Esophagus muscularis mucosa (tissue), 3 donors: ENCODE measurements at regions not wholly inside any gene's neighbourhood (a gene's known extent, or its start where the extent isn't known, plus 50 kb on each side); places are given as distances from the start of the nearest gene placed in this dataset.

ENCODE experiments used
- POLR2A ChIP-seq: fragments of 450-650 bp; IDR thresholded peaks from one replicate; pipeline ENCODE4 v1.6.1; 2017; ENCODE audit warnings: antibody characterized with exemption, moderate library complexity, mild to moderate bottlenecking, low read depth
- POLR2AphosphoS5 ChIP-seq, 2 donors: sonication (generic); formaldehyde crosslinking; IDR thresholded peaks; one replicate each; pipeline ENCODE4 v1.6.1; 2017; ENCODE audit warnings: antibody characterized with exemption in 2 of 2
- TF ChIP-seq, protein P1 (sequence below), 3 experiments: fragments of 200-600 bp in 2 of 3; fragments of 450-650 bp in 1 of 3; sonication (generic) in 2 of 3; IDR thresholded peaks; one replicate each; pipeline ENCODE4 v1.5.1; 2017 to 2019; ENCODE audit warnings: antibody characterized with exemption in 3 of 3, mild to moderate bottlenecking in 2 of 3, moderate library complexity in 1 of 3

DNA sequence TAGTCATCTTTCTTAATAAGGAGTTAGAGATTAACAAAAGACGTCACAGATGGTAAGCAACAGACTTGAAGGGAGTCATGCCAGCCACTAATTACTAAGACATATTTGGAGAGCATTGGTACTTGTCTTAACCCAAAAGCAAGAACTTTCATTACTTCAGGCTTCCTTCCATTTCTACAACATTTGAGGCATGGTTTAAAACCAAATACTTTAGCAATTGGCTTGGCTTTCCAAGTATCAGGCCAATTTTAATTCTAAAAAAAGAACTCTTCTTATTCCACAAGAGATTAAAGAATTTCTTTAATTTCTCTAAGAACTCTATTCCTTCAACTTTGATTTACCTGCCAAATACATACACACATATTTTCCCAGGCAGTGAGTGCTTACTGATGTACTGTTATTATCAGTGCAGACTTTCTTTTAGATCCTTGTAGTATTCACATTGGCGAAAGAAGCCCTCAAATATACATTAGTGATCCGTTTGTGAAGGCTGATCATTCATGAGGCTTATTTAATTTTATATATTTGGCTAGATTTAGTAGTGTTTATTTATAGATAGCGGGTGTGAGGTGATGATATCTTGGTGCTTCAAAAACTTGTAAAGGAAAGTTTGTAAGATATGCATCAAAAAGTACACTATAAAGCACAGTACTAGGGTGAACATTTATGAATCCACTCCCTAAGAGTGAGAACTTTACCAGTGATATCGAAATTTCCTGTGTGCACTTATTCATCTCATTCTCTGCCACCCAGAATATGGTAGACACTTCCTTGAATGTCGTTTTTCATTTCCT lies 229.2 kb downstream of the MFSD1 start:
- TF ChIP-seq, protein P1, sequence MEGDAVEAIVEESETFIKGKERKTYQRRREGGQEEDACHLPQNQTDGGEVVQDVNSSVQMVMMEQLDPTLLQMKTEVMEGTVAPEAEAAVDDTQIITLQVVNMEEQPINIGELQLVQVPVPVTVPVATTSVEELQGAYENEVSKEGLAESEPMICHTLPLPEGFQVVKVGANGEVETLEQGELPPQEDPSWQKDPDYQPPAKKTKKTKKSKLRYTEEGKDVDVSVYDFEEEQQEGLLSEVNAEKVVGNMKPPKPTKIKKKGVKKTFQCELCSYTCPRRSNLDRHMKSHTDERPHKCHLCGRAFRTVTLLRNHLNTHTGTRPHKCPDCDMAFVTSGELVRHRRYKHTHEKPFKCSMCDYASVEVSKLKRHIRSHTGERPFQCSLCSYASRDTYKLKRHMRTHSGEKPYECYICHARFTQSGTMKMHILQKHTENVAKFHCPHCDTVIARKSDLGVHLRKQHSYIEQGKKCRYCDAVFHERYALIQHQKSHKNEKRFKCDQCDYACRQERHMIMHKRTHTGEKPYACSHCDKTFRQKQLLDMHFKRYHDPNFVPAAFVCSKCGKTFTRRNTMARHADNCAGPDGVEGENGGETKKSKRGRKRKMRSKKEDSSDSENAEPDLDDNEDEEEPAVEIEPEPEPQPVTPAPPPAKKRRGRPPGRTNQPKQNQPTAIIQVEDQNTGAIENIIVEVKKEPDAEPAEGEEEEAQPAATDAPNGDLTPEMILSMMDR (IDR thresholded peaks at IDR 0.05), result no peak
- no peak for TF ChIP-seq POLR2A
- TF ChIP-seq POLR2AphosphoS5 (IDR thresholded peaks at IDR 0.05), result no peak
